ENCODE measurements at regions not wholly inside any gene's neighbourhood (a gene's known extent, or its start where the extent isn't known, plus 50 kb on each side); places are given as distances from the start of the nearest gene placed in this dataset.
"Not testable (repeated sequence)": the region's sequence is repeated elsewhere in the genome, so short reads cannot be mapped to it uniquely, and the experiment has no call there.

DNA sequence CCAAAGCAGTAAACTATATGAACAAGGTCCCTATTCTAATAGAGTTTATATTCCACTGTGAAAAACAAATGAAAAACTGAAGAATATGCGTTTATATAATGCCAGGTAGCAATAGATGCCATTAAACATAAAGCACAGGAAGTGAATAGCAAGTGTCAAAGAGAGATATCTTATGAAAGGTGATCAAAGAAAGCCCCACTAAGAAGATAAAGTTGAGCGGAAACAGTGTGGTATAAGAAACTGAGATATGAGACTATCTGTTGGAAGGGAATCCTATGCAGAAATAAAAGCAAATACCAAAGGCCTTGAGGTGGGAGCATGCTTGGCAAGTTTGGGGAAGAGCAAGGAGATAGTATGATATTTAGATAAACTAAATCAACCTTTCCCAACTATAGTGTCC, 123.1 kb upstream of the FAR2 start:
- DNase-seq (no peak), ATAC-seq (no peak)
- Histone ChIP-seq H3K4me1 (ENCODE audit: low read depth) (no peaks in the 10 kb centered on the region), H3K4me3 (no peak overlapping the region), H3K36me3 (ENCODE audit: low read depth) (no peaks in the 10 kb centered on the region), H3K9me3 (no peaks in the 10 kb centered on the region)
- intact Hi-C loops (cut with DNase I, micrococcal nuclease): no loop called here
- TF ChIP-seq CTCF (IDR thresholded peaks at IDR 0.05): no peak

- no peak overlapping the region for H3K4me3 ChIP-seq
- H3K36me3 ChIP-seq (ENCODE audit: low read depth): no peaks in the 10 kb centered on the region
- ATAC-seq: no peak
- no peaks in the 10 kb centered on the region for H3K9me3 ChIP-seq
- no peak for TF ChIP-seq CTCF (IDR thresholded peaks at IDR 0.05)
- no peaks in the 10 kb centered on the region for H3K4me1 ChIP-seq (ENCODE audit: low read depth)
- no peak for DNase-seq
- intact Hi-C loops (cut with DNase I, micrococcal nuclease): no loop called here
These were observed 122.7 kb upstream of the FAR2 start for GRCh38 chr12:29026419-29026818.

- intact Hi-C loops (cut with DNase I, micrococcal nuclease); ATAC-seq: not testable (repeated sequence)
These were observed 119.6 kb upstream of the FAR2 start for GRCh38 chr12:29029484-29029883.

DNA sequence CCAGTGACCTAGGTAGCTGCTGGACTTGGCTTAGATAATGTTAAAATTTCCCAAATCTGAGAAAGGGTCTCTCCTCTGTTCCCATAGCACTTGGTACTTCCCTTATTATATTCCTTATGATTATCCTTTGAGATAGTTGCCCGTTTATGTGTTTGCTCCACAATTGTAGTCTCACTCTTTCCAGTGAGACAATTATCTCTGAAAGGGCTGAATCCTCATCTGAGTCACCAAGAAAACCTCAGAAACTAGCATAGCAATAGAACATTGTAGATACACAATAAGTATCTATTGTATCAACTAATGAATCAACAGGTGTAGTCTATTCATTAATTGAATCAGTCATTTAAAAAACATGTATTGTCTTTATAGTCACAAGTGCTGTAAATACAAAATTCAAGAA, 119.1 kb upstream of the FAR2 start:
- DNase-seq (no peak), ATAC-seq (no peak)
- intact Hi-C loops (cut with DNase I, micrococcal nuclease): no loop called here
- Histone ChIP-seq H3K36me3 (ENCODE audit: low read depth) (no peaks in the 10 kb centered on the region), H3K4me3 (no peak overlapping the region), H3K4me1 (ENCODE audit: low read depth) (no peaks in the 10 kb centered on the region), H3K9me3 (no peaks in the 10 kb centered on the region)
- no peak for TF ChIP-seq CTCF (IDR thresholded peaks at IDR 0.05)

More at GRCh38 chr12:29029484-29029883, 119.6 kb upstream of the FAR2 start:
- not testable (repeated sequence) for H3K36me3 ChIP-seq (ENCODE audit: low read depth); H3K4me1 ChIP-seq (ENCODE audit: low read depth); H3K9me3 ChIP-seq; H3K4me3 ChIP-seq; DNase-seq

DNA sequence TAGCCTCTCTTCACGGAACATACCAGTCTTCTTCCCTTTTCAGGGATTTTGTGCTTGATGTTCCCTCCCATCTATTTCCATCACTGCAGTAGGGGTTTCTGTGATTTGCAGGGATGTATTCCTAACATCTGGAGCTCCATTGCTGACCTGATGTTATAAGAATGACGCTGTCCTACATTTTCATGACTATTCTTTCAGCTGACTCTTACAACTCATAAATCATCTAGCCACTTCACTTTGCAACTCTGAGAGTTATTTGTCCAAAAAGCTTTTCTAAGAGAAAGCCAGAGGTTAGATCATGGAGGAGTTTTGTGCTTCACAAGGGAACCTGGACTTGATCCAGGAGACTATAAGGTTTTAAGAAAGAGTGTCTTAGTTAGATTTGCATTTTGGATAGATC, 116.6 kb upstream of the FAR2 start:
- no peak for TF ChIP-seq CTCF (IDR thresholded peaks at IDR 0.05)
- no peaks in the 10 kb centered on the region for H3K4me1 ChIP-seq (ENCODE audit: low read depth)
- H3K4me3 ChIP-seq: no peak overlapping the region
- H3K36me3 ChIP-seq (ENCODE audit: low read depth): no peaks in the 10 kb centered on the region
- DNase-seq (no peak), ATAC-seq (no peak)
- intact Hi-C loops (cut with DNase I, micrococcal nuclease): no loop called here
- no peaks in the 10 kb centered on the region for H3K9me3 ChIP-seq

DNA sequence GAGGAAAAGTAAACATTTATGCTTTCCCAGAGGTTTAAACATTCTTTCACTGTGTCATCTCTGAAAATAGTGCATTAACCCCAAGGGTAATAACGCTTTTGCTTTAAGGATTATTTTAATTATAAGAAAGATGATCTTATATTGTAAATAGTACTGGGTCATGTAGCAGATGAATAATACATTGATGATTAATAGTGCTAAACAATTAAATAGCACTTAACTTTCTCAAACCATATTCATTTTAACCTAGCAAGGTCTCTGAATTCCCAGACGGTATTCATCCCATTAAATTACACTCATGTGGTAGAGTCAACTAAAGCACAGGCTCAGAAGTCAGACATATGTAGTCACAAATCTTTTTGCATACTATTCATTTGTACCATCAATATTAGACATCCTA, 115.6 kb upstream of the FAR2 start:
- Histone ChIP-seq H3K4me3 (no peak overlapping the region), H3K36me3 (ENCODE audit: low read depth) (no peaks in the 10 kb centered on the region), H3K4me1 (ENCODE audit: low read depth) (no peaks in the 10 kb centered on the region), H3K9me3 (no peaks in the 10 kb centered on the region)
- ATAC-seq (no peak), DNase-seq (no peak)
- intact Hi-C loops (cut with DNase I, micrococcal nuclease): no loop called here
- no peak for TF ChIP-seq CTCF (IDR thresholded peaks at IDR 0.05)

Measured in mucosa of descending colon (tissue), 3 donors.